Cerebellar cortex (tissue), 1 donor: ENCODE measurements at regions not wholly inside any gene's neighbourhood (a gene's known extent, or its start where the extent isn't known, plus 50 kb on each side); places are given as distances from the start of the nearest gene placed in this dataset.

Experiments used
- DNase-seq: peaks from one replicate; pipeline ENCODE4 v3.0.0-alpha.2; 2015; ENCODE audit warnings: low spot score

DNA sequence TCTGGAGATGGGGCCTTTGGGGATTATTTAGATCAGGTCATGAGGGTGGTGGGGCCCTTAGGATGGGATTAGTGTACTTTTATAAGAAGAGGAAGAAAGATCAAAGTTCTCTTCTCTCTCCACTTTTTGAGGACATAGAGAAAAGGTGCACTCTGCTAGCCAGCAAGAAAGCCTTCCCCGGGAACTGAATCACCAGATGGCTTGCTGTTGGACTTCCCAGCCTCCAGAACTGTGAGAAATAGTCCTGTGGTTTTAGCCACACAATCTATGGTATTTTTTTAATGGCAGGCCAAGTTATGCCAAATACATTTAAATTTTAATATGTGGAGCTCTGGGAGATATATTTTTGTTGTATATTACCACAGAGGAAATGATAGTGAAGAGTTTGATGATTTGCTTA, 385.8 kb downstream of the KLF12 start:
- DNase-seq, result no peak

- no peak for DNase-seq
Observed at GRCh38 chr13:73745190-73745589, 389.0 kb downstream of the KLF12 start.

- no peak for DNase-seq
Observed at GRCh38 chr13:73742982-73743381, 391.2 kb downstream of the KLF12 start.

DNA sequence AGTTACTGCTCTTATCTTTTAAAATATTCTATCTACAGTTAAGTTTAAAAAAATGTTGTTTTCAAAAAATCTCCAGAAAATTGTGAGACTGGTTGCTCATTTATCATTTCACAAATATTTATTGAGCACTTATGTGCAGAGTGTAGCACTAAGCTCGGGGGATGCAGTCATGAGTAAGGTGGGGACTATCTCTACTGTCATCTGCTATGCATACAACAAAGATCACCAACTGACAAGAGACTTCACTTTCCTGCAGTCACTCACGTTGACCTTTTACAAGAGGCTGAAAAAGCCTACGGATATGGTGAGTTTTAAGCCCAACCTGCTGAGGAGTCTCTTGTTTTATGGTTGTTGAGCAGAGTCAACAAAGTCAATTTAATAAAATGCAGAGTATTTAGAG, 392.5 kb downstream of the KLF12 start:
- DNase-seq, result no peak

GRCh38 chr13:73741111-73741510, 393.1 kb downstream of the KLF12 start:
- no peak for DNase-seq

- DNase-seq, result peak; percentile 11
Observed at GRCh38 chr13:73740666-73741065, 393.5 kb downstream of the KLF12 start.

- no peak for DNase-seq
Observed at GRCh38 chr13:73739394-73739793, 394.8 kb downstream of the KLF12 start.

- no peak for DNase-seq
Observed at GRCh38 chr13:73738626-73739025, 395.6 kb downstream of the KLF12 start.

DNA sequence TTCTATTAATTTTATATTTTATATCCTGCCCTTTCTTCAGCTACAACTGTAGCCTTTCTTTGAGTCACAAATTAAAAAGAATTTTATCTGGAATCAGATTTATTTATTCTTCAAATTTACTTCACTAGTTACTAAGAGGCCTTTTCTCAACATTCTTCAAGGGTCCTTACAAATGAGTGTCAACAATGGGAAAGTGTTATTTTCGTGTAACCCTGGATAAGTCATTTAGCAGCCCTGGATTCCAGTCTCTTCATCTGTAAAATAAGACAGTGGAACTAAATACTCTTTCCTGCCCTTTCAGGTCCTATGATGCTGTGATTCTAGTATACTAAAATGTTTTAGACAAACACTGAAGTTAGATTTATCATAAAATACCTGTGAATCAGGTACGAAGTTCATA, 397.0 kb downstream of the KLF12 start:
- DNase-seq, result no peak

- no peak for DNase-seq
Observed at GRCh38 chr13:73733706-73734105, 400.5 kb downstream of the KLF12 start.

DNA sequence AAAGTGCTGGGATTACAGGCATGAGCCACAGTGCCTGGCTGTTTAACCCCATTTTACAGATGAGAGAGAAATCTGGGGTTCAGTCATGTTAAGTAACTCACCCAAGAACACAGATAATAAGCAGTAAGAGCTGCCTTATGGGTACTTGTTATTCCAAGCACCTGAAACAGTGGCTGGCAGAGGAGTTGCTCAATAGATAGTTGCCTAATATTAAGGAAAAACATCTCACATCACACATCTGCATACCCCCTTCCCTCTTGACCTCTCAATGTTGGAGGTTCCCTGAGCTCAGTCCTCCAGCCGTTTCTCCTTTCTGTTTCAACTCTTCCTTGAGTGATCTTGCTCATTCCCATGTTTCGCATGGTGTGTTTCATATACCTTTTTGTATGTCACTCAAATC, 401.9 kb downstream of the KLF12 start:
- no peak for DNase-seq

- no peak for DNase-seq
Observed at GRCh38 chr13:73731564-73731963, 402.6 kb downstream of the KLF12 start.

DNA sequence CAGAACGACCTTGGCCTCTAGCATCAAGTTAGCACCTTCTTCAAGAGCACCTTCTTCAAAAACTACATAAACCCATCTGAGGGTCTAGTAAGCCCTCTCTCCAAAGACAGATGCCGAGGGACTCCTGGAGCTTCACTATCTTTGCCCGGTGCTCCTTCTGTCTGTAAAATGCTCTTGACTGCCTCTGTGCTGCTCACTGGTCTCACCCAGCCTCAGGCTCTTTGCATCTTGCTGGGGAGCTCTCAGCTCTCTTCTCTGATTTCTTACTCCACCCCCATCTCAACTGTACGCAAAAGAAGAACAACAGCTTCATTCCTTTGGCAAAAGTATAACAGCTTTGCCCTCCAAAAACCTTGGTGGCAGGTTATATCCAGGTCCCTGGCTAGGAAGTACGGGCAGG, 404.2 kb downstream of the KLF12 start:
- no peak for DNase-seq

- DNase-seq, result no peak
Observed at GRCh38 chr13:73729046-73729445, 405.2 kb downstream of the KLF12 start.

DNA sequence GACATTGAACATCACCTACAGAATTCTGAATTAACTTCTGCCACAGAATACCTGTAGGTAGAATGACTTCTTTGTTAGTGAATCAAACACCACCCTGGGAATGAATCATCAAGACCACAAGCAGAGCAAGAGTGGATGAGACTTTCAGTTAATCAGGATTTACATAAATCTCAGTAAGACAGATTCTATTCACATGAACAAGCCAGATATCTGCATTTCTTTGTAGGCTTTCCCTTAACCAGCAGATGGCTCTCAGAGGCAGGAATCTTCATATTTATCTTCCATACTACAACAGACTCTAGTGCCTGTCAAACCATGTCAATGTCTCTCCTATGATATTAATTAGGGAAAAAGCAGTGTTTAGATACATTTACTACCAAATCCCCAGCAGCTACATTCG, 412.1 kb downstream of the KLF12 start:
- DNase-seq, result peak; percentile 14

DNA sequence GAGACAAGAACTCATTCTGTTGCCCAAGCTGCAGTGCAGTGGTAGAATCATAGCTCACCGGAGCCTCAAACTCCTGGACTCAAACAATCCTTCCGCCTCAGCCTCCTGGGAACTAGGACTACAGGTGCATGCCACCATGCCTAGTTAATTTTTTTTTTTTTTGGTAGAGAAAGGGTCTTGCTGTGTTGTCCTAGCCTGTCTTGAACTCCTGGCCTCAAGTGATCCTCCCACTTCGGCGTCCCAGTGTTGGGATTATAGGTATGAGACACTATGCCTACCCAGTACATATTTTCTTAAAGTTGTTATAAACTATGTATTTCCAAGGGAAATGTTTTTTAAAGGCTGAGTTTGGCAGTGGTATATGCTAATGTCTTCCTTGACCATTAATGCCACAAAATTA, 412.6 kb downstream of the KLF12 start:
- no peak for DNase-seq

DNA sequence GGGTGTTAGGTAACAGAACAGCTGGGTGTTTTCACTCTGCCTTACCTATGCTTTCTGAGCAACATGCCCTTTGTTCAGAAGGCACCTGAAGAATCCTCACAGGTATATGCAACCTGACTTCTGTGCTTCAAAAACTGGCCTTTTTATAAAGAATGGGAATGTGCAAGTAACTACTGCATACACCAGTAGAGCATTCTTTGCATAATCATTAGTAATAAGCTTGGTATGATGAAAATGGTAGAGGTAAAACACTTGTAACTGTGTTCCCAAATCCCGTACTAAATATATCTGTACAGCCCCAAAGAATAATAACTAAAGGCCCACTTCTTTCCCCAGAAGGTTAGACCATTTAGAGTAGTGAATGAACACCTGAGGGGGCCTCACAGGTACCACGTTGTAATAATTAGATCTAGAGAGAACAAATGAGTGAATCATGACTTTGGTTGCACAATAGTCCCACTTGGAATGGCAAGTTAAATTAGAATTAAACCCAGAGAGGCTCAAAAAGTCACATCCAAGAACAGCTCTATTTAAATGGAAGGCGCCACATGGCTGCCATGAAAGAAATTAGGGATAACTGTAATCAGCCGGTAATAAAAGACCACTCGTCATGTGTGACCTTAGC, 413.9 kb downstream of the KLF12 start:
- no peak for DNase-seq

GRCh38 chr13:73718246-73718645, 416.0 kb downstream of the KLF12 start:
- no peak for DNase-seq

- DNase-seq, result no peak
Observed at GRCh38 chr13:73717632-73718031, 416.6 kb downstream of the KLF12 start.

DNA sequence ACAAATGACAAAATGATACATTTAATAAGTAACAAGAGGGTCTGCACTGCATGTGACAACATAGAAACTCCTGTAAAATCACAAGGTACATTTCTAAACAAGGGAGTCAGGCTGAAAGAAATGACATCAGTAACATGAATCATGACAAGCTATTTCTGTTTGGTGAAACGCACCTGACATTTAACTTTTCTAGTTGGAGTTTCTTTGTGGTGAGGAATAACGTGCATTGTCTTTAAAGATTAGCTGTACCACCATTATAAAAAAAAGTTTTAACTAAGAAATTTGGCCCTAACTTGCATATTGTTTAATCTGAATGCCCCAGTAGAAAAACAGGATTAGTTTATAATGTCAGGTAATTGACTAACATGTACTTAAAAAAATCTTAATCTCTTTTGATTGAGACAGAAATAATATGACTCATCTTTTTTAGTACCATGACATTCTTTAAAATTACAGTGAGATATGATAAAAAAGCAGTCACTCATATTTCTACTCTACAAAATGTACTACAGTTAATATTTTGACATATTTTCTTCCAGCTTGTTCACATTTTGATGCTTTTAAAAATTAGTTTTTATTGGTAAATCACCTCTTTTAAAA, 418.2 kb downstream of the KLF12 start:
- no peak for DNase-seq

DNA sequence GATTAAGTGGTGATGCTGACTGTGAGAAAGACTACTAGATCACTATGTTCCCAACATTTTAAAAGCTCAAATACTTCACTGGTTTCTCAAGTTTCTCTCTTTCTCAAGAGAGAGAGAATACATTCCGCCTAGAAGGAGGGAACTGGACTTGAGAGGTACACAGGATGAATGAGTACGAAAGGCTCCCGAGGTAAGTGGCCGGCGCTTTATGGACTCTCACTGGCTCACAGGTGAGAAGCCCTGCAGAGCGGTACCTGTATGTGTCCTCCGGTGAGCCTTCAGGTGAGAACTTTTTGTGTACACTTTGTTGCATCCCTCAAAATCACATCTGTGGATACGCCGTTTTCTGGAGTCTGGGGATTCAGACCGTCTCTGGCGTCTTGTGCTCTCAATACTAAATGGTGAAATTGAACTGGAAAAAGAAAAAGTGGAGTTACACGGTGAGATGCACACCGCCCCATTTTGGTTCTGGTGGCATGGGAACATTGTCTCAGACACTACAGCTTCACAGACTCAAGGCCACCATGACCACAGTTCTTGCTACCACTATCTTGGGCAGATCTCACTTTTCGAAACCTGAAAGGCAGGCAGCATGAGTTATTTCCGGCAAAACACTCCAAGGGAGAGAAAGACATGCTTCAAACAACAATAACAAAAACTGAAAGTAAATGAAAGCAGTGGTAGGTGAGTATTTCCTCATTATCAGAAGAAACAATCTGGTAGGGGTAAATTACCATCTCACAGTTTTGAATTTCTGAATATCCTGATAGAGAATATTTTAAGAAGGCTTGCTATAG, 418.9 kb downstream of the KLF12 start:
- no peak for DNase-seq

DNA sequence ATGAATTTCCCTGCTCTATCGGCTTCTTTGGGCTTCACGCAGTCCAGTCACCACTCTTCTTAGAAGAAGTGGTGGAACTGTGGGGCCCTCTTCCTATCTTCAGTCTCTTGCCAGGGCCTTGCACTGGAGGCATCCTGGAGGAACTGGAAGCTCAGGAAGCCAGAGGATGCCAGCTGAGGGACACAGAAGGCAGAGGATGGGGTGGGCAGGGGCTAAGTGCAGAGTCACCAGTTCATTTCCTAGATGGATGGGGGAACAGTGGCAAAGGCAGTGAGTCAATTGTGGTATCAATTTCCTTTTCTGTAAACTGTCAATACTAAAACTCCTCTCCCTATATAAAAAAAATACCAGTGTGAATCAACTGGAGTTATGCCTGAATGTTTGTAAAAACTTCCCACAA, 419.7 kb downstream of the KLF12 start:
- DNase-seq, result no peak

GRCh38 chr13:73708393-73708985, 425.7 kb downstream of the KLF12 start:
- DNase-seq, result peak; percentile 65
